NCI-H2196 treated with DMSO at 0.1 percent for 48 hours (cell line): ENCODE measurements at regions not wholly inside any gene's neighbourhood (a gene's known extent, or its start where the extent isn't known, plus 50 kb on each side); places are given as distances from the start of the nearest gene placed in this dataset.
"Not testable (repeated sequence)": the region's sequence is repeated elsewhere in the genome, so short reads cannot be mapped to it uniquely, and the experiment has no call there.

Source experiments
- DNase-seq: peaks from one replicate; lab custom pipeline; 2025; ENCODE audit not compliant: unreplicated experiment; lab: John Stamatoyannopoulos, UW

DNA sequence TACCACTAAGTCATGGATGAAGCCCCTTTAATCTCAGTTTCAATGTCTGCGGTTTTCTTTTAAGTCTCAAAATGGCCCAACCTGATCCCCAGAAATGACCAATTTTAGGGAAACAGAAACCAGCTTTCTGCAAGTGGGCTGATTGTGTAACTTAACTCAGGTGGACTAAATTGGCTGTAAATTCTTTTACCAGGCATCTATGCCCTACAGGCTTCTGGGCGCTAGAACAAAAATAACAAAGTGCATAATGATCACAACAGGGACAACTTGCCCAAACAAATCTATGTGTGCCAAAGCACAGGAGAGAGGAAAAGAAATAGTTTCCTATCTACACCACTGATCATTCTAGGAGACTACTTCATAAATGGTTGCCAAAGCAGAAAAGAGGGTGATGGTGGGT is 112.3 kb upstream of the SETBP1 start:
- DNase-seq: no peak

DNA sequence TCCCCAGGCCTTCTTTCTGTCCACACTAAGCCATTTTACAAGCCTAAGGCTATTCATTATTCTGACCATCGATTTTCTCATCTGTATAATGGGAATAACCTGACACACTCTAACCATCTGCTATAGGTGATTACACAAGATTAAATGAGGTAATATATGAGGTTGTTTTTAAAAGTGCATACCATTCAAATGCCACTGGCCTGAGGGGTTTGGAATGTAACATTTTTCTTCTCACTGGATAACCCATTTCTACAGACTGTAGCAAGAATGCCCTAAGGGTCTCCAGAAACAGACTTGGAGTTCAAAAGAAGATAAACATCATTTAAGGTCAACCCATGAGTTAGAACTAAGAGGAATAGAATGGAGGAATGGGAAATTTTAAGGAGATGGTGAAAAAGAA is 111.7 kb upstream of the SETBP1 start:
- DNase-seq: no peak

DNA sequence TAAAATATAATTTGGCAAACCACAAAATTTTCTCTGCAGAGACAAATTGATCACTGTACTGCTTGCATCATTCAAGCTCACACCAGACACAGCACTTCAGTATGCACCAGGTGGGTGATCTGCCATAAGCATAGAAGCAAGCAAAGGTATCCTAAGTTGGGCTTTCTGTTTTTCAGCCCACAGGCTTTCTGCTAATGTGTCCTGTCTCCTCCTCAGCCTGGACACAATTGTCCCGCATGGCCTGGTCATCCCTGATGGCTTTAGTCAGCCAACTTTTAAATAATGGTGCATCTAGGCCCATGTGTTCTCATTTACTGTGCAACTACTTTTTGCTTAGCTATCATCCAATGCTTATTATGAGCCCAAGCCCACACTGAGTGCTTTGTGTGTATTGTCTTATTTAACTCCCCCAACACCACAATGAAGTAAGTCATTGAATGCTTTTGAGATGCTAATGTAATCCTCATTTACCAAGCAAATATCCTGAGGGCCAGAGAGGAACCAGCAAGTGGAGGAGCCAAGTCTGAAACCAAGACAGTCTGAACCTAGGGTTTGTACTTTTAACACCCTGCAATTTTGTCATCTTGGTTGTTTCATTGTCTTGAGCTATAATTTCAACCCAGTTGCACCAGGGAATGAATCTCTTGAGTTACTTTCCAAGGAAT is 111.2 kb upstream of the SETBP1 start:
- no peak for DNase-seq

DNA sequence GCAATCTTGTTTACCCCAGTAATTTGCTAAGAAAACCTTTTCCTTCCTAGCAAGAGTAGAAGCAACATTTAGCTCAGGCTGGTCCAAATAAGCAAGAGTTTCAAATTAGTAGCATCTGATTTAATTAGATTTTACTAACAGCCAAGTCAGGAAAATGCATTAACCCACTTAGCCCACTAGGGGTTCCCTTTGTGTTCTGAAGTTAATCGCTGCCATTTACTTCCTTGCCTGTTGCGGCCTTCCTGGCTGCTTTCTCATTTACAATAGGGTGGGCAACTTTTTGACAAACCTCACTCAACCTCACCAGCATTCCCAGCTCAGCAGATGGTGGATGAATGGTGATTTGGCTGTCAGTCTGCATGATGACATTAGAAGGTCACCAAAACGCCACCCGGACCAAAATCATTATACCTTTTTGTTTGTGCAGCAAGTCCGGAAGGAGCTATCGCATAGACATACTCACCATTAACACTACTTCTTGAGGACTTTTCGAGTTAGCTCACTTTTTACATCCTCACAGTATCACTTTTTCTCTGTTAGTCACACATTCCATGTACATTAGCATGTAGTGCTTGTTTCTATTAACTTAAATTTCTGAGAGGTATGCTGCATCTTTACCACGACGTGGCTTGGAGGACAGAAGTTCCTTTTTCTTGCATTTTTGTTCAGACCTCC is 101.5 kb upstream of the SETBP1 start:
- no peak for DNase-seq

DNA sequence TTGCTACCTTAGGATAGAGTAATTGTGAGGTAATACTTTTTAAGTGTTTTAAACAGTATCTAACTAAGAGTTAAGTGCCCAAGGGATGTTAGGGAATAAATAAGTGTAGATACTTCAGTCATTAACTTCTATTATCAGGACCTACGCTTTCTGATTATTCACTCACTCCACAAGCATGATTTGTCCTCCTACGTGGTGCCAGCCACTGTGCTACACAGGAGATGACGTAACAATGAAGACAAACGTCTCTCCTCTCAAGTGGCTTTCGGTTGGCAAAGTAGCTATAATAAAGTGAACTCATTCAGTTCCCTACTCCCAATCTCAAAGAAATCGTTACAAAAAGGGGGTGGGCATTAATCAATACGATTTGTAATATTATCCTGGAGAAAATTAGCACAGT is 100.9 kb upstream of the SETBP1 start:
- DNase-seq: no peak

DNA sequence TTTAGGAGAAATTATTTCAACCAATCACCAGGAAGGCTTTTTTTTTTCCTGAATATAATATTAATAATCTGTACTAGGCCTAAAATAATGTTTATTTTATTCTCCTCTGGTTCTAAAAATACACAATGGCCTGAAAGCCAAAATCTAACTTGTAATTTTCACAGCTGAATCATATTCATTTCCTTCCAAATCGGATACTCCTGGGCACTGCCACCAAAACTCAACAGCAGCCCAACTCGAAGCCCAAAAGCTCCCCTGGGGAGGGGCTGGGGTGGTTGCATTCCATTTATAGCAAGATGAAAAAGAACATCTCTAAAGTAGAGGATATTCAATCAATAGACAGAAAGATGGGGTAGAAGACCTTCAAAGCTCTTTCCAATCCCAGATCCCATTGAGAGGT is 100.5 kb upstream of the SETBP1 start:
- DNase-seq: no peak

DNA sequence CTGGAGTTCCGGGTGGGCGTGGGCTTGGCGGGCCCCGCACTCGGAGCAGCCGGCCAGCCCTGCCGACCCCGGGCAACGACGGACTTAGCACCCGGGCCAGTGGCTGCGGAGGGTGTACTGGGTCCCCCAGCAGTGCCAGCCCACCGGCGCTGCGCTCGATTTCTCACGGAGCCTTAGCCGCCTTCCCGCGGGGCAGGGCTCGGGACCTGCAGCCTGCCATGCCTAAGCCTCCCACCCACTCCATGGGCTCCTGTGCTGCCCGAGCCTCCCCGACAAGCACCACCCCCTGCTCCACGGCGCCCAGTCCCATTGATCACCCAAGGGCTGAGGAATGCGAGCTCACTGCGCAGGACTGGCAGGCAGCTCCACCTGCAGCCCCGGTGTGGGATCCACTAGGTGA is 99.9 kb upstream of the SETBP1 start:
- DNase-seq: not testable (repeated sequence)

DNA sequence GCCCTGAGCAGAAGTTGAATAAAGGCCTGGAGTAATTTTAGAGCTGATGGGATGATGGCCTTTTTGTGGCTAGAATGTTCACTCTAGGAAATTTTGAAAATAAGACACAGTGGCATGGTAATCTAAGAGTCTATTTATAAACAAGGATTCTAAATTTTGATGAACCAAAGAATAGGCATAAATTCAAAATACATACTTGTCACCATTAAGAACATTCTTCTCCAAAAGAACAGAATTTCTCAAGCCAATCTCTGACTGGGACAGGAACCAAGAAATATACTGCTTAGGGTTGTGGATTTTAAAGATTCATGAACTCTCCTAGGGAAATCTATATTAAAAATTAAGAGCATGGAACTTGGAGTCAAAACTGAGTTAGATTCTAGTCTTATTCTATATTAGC is 98.2 kb upstream of the SETBP1 start:
- no peak for DNase-seq

DNA sequence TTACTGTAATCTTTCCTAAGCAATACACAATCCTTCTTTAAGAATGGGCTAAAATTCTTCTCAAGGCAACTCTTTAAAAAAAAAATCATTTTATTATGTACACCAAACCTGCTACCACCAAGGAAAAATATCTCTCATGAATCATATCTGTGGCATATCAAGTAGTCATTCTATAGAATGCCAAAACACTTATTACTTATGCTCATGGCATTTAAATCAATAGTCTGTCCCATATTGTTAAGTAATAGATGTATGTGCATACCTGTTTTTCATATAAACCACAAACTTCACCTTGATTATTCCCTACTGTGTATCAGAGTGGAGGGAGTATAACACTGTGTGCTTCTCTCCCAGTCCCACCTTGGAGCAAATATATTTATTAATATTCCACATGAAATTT is 95.8 kb upstream of the SETBP1 start:
- no peak for DNase-seq

DNA sequence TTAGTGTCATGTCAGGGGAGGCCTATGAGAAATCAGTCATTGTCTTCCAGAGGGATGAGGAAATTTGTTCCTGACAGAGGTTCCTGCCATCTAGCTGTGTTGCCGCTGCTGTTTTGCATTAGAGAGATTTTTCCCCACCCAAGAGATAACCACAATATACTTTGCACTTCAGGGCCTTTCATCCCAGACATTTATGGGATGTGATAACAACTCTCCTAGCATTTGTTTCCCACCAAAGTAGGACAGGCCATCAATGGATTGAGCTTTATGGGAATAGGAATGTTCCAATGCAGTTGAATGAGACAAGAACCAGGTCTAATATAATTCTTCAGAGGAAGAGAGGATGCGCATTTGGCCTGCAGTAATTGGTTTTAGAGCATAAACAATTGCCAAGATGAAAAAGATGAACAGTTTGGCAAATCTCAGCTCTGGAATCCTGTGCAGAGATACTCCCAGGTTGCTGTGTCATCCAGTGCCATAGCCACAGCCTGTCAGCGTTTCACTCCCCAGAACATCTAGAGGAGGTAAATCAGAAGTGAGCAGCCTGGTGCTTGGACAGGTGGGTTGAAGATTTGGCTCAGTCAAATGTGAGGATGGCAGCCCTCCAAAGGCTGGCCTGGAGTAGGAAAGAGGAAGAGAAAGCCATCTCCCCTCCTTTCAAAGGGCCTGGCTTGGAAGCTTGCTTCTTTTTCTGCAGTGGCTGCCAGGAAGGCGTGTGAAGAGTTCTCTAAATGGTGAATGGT is 93.7 kb upstream of the SETBP1 start:
- no peak for DNase-seq

DNA sequence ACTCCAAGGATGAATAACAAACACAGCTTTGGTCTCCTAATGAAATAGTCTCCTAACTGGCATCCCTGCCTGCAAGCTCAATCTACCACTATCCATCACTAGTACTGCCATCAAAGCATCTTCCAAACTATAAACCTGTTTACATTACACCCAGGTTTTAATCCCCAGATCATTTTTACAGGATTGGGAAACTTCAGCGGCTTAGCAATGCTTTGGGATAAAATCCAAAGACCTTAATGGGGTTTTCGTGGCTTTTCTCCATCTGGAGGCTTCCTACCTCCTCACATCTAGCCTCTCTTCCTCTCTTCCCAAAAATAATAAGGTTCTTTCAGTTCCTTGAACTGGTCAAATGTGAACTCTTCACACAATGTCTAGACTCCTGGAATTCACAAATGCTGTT is 92.2 kb upstream of the SETBP1 start:
- DNase-seq: no peak

DNA sequence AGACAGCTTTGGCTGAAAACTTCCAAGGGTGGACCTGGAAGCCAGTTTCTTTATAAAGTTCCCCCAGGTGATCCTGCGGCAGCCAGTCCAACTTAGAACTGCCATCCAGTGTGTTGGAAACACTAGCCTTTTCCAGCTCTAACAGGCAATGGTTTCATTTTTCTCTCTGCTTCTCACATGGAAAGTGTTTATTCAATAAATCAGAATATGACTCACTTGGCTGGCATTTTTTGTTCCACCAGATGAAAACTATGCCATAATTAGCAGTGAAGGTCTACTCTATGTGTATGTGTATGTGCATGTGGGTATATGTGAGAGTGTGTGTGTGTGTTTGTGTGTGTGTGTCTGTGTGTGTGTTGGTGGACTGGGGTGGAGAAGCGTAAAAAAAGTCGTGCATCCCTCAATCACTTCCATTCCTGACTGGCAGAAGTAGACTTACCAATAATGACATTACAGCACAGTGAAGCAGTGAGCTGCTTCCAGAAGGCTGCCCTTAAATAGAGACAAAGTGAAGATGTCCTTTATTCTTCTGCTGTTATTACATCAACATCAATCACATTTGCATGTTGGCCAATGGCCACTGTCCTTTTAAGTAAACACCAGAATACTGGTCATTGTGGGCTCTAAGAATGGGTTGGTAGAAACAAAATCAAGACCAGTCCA is 90.9 kb upstream of the SETBP1 start:
- no peak for DNase-seq

DNA sequence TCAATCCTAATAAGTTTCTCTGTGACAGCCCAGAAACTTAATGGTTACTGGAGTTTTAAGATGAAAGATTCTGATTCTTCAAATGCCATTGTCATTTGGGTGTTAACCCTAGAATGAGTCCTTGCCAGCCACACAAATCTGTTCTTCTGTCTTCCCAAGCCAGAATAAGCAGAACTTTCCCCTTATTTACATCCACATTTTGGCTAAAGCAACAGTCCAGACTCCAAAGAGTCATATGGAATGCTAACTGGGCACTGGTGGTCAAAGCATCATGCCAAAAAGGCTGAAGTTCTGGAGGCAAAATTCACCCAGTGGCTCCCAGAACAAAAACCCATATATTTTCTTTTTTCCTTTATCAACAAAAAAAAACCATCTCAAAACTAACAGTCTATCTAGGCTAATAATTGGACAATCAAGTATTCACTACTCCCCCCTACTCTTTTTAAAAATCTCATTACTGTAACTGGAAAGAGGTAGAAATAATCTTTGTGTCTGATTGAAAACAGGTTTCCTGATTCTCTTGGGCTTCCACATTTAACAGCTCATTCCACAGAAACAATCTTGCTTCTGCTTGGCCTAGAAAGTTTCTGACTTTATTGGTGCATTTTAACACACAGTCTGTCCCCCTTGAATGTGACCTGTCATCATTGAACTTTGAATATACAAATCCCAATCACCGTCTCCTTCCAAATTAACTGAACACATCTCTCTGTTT is 89.6 kb upstream of the SETBP1 start:
- no peak for DNase-seq

DNA sequence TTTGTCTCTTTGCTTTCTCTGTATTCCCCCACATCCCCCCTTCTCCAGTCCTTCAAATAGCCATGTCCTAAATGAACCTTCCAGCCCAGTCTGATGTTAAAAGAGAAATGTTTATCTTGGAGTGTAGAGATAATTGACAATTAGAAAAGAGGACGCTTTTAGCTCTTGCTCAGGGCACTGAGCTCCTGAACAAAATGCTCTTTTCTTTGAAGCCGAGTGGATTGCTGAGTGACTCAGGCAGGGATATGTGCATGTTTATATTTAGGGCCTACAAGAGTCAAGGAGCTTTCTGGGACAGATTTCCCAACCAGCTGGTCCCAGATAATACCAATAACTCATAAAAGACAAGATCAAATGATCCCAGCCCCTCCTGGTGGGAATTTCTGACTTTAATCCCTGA is 88.0 kb upstream of the SETBP1 start:
- no peak for DNase-seq

DNA sequence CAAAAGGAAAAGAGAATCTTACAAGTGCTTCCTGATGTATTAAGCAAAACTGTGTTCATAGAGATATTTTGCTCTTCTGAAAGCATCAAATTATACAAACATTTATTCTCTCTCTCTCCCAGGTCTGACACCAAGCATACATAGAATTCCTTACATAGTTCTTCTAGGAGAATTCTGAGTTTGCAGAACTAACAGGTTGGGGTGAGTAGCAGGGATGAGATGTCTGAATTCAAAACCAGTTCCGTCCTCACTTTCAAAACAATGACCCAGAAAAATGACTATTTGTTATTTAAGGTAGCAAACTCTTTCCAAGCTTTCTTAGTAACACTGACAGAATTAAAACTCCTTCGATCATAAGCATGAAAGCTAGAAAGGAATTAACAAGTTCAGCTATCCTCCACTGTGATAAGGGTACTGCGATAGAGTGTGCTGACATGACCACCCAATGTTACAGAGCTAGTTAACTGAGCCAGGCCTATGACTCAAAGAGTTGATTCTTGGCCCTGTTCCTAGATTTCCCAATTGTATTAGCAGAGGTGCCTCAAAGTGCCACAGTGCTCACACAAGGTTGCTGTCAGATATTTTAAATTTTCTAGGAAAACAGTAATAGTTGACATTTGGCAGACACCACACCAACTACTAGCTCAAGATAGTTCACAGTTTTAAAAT is 85.8 kb upstream of the SETBP1 start:
- DNase-seq: no peak

DNA sequence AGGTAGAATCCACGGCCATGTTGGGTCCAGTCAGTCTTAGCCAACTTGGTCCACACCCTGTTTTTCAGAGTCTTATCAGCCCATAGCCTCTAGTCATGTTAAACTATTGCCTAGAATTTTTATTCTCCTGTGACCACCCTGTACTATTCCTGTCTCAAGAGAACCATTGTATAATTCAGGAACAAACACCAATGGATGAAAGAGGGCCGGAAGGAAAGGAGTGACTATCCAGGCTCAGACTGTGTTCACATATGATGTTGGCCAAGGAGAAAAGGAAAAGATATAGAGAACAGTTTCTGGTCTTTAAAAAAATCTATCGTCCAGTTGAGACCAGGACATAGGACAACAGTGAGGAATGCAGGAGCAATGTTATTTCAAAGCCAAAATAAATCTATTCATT is 82.9 kb upstream of the SETBP1 start:
- DNase-seq: no peak

DNA sequence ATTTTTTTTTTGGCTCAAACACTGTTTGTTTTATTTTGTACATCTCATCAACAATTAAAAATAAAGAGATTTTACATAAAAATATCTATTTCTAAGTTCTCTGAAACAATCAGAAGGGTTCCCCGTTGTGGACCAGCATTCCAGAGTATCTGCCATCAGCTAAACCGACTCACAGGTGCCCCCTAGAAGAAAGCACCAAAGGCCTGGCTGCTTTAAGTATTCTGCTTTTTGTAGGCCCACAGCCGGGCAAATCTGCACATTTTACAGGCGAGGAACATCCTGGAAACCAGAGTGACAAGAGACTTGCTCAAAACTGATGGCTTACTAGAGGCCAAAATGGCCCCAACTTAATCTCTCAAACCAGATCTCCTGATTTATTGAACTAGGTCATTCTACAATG is 82.2 kb upstream of the SETBP1 start:
- no peak for DNase-seq

DNA sequence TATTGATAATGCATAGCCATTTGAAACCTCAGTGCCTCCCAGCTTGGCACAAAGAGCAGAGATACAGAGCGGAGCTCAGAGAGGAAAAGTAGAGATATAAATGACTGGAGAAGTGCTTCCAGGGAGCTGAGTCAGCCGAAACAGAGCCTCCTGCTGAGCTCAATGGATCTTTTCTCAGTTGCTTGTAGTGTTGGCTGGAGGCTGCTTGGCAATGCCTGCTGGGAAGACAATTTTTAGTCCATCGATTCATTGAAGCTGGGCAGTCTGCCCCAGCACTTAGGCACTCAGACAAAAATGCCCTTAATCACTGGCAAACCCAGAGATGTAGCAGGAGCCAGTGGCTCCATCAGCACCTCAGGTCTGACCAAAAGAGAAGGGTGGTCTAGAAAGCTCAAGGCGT is 81.3 kb upstream of the SETBP1 start:
- no peak for DNase-seq

DNA sequence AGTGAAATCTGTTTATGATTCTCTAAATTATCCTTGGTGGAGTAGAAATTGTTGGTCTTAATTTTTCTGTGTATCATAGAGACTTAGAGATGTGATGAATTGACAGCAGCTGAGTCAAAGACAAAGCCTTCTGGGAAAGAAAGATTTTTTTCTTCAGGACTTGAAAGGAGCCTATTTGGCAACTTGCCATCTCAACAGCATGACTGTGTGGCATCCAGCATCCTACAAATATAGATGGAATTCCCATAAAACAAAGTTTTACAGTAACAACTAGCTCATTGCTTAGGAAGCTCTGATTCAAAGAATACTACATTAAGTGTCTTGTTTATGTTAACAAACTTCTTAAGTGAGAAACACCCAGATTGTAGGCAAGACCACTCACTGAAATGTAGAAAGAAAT is 79.2 kb upstream of the SETBP1 start:
- DNase-seq: no peak

DNA sequence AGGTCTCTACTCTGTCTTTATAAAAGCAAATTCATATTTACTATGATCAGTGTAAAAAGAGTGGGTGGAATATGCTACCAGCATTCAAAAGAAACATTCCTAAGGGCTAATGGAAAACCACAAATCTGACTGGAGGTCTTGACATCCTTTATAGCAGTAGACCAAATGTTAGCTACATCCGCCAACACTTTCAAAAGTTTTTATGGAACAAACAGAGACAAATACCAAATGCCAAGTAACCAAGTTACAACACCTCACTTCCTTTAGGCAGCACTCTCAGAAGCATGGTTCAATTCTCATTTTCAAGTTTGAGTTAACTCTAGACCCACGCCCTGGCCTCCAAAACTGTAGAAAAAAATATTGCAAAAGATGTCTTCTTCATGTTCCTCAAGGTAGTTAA is 78.3 kb upstream of the SETBP1 start:
- DNase-seq: no peak

DNA sequence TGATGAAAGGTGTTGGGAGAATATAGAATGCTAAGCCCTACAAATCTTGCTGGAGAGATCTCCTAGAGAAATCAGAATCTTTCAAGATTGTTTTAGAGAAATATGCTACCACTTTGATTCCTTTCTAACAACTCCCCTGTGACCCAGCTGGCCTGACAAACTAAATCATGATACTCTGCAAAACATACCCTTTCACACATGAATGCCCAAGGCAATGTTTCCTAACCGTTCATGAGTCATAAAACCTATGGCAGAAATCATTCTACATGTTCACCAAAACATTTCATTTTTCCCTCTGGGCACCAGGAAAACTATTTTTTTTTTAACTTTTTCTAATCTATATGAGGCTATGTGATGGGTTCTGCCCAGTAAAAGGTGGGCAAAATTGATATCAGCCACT is 77.8 kb upstream of the SETBP1 start:
- DNase-seq: no peak
